Activated CD8-positive, alpha-beta memory T cell treated with anti-CD3 and anti-CD28 coated beads for 36 hours (primary cell): ENCODE measurements at regions not wholly inside any gene's neighbourhood (a gene's known extent, or its start where the extent isn't known, plus 50 kb on each side); places are given as distances from the start of the nearest gene placed in this dataset.

Experiments used
- CTCF ChIA-PET: fragments of 350-600 bp; sonication (Branson Sonifier 250); formaldehyde crosslinking; loops from one replicate; lab custom pipeline; 2021; ENCODE audit warnings: antibody characterized with exemption; lab: Charles Lee
- POLR2A ChIA-PET: fragments of 350-600 bp; sonication (Branson Sonifier 250); formaldehyde crosslinking; loops from one replicate; lab custom pipeline; 2021; ENCODE audit warnings: antibody characterized with exemption; lab: Charles Lee

GRCh38 chr2:464562-465309 lies 176.8 kb upstream of the ALKAL2 start:
- ChIA-PET CTCF (no interaction called here), POLR2A (no interaction called here)

GRCh38 chr2:460861-461260 lies 173.0 kb upstream of the ALKAL2 start:
- ChIA-PET POLR2A (no interaction called here), CTCF (no interaction called here)

GRCh38 chr2:459931-460330 lies 172.0 kb upstream of the ALKAL2 start:
- CTCF ChIA-PET: no interaction called here
- POLR2A ChIA-PET: interaction anchor here (0.7 kb wide), 1 partner anchor 504 kb away, joined by 5 read pairs; no protein-coding TSS in a partner anchor

GRCh38 chr2:458425-458815 lies 170.5 kb upstream of the ALKAL2 start:
- ChIA-PET CTCF (no interaction called here), POLR2A (interaction anchor here (0.5 kb wide), 1 partner anchor 192 kb away, joined by 3 read pairs; no protein-coding TSS in a partner anchor)

- POLR2A ChIA-PET: interaction anchor here (0.5 kb wide), 1 partner anchor 192 kb away, joined by 3 read pairs; no protein-coding TSS in a partner anchor
- CTCF ChIA-PET: no interaction called here
Observed at GRCh38 chr2:457792-458424, 170.0 kb upstream of the ALKAL2 start.

GRCh38 chr2:457262-457661 lies 169.4 kb upstream of the ALKAL2 start:
- CTCF ChIA-PET: no interaction called here
- POLR2A ChIA-PET: no interaction called here

- CTCF ChIA-PET: no interaction called here
- POLR2A ChIA-PET: no interaction called here
Observed at GRCh38 chr2:455913-456312, 168.0 kb upstream of the ALKAL2 start.

- ChIA-PET CTCF (no interaction called here), POLR2A (no interaction called here)
Observed at GRCh38 chr2:455015-455705, 167.3 kb upstream of the ALKAL2 start.

- CTCF ChIA-PET: no interaction called here
- POLR2A ChIA-PET: no interaction called here
Observed at GRCh38 chr2:453132-453531, 165.2 kb upstream of the ALKAL2 start.

- POLR2A ChIA-PET: no interaction called here
Observed at GRCh38 chr2:451495-451894, 163.6 kb upstream of the ALKAL2 start.

GRCh38 chr2:449246-450067 lies 161.6 kb upstream of the ALKAL2 start:
- POLR2A ChIA-PET: no interaction called here
- CTCF ChIA-PET: no interaction called here

More at GRCh38 chr2:451495-451894, 163.6 kb upstream of the ALKAL2 start:
- CTCF ChIA-PET: no interaction called here

GRCh38 chr2:447902-448665 lies 160.2 kb upstream of the ALKAL2 start:
- CTCF ChIA-PET: no interaction called here

GRCh38 chr2:446963-447530 lies 159.2 kb upstream of the ALKAL2 start:
- CTCF ChIA-PET: no interaction called here
- POLR2A ChIA-PET: no interaction called here

More at GRCh38 chr2:447902-448665, 160.2 kb upstream of the ALKAL2 start:
- POLR2A ChIA-PET: no interaction called here

GRCh38 chr2:446303-446874 lies 158.5 kb upstream of the ALKAL2 start:
- ChIA-PET POLR2A (no interaction called here), CTCF (no interaction called here)

GRCh38 chr2:445896-446295 lies 158.0 kb upstream of the ALKAL2 start:
- CTCF ChIA-PET: no interaction called here
- POLR2A ChIA-PET: no interaction called here

- POLR2A ChIA-PET: no interaction called here
Observed at GRCh38 chr2:444937-445884, 157.3 kb upstream of the ALKAL2 start.

GRCh38 chr2:443741-444140 lies 155.8 kb upstream of the ALKAL2 start:
- CTCF ChIA-PET: no interaction called here

More at GRCh38 chr2:444937-445884, 157.3 kb upstream of the ALKAL2 start:
- CTCF ChIA-PET: no interaction called here

More at GRCh38 chr2:443741-444140, 155.8 kb upstream of the ALKAL2 start:
- POLR2A ChIA-PET: no interaction called here
